ENCODE measurements at regions not wholly inside any gene's neighbourhood (a gene's known extent, or its start where the extent isn't known, plus 50 kb on each side); places are given as distances from the start of the nearest gene placed in this dataset.

- H3K27ac ChIP-seq (ENCODE audit: low read depth, low read length): no peak overlapping the region
- CTCF ChIA-PET (ENCODE audit: partially characterized antibody): no interaction called here
- DNase-seq: no peak
- Mint-ChIP-seq H3K36me3 (no peaks in the 10 kb centered on the region), H3K27me3 (no peaks in the 10 kb centered on the region), H3K4me3 (no peak overlapping the region), H3K4me1 (no peaks in the 10 kb centered on the region), H3K27ac (no peak overlapping the region), H3K9me3 (no peaks in the 10 kb centered on the region)
- POLR2A ChIA-PET (ENCODE audit: partially characterized antibody): no interaction called here
- no peaks in the 10 kb centered on the region for H3K4me1 ChIP-seq (ENCODE audit: insufficient read depth, low read length)
- H3K9me3 ChIP-seq (ENCODE audit: control insufficient read depth in 1 of 2, low read length in 2 of 2): no peaks in the 10 kb centered on the region
- no peaks in the 10 kb centered on the region for H3K36me3 ChIP-seq (ENCODE audit: insufficient read depth, low read length)
- intact Hi-C loops (cut with micrococcal nuclease): no loop called here
- no peaks in the 10 kb centered on the region for H3K27me3 ChIP-seq (ENCODE audit: insufficient read depth, low read length)
- H3K4me3 ChIP-seq (ENCODE audit: low read length in 2 of 2): no peak overlapping the region
These were observed 242.7 kb downstream of the SOX4 start for GRCh38 chr6:21836277-21836676.

- no peaks in the 10 kb centered on the region for H3K36me3 ChIP-seq (ENCODE audit: insufficient read depth, low read length)
- H3K36me3 Mint-ChIP-seq: no peaks in the 10 kb centered on the region
- CTCF ChIA-PET (ENCODE audit: partially characterized antibody): no interaction called here
- no peaks in the 10 kb centered on the region for H3K9me3 ChIP-seq (ENCODE audit: control insufficient read depth in 1 of 2, low read length in 2 of 2)
- no peak for DNase-seq
- no peaks in the 10 kb centered on the region for H3K4me1 ChIP-seq (ENCODE audit: insufficient read depth, low read length)
- H3K4me3 Mint-ChIP-seq: no peak overlapping the region
- H3K9me3 Mint-ChIP-seq: peaks cover 0 to 3% (median 0%) of the 10 kb centered on the region in 8 donors
- no peak overlapping the region for H3K27ac ChIP-seq (ENCODE audit: low read depth, low read length)
- H3K27ac Mint-ChIP-seq: no peak overlapping the region
- intact Hi-C loops (cut with micrococcal nuclease): no loop called here
- no peaks in the 10 kb centered on the region for H3K4me1 Mint-ChIP-seq
- H3K27me3 ChIP-seq (ENCODE audit: insufficient read depth, low read length): no peaks in the 10 kb centered on the region
- POLR2A ChIA-PET (ENCODE audit: partially characterized antibody): no interaction called here
- H3K27me3 Mint-ChIP-seq: no peaks in the 10 kb centered on the region
- no peak overlapping the region for H3K4me3 ChIP-seq (ENCODE audit: low read length in 2 of 2)
These were observed 243.3 kb downstream of the SOX4 start for GRCh38 chr6:21836772-21837425.

DNA sequence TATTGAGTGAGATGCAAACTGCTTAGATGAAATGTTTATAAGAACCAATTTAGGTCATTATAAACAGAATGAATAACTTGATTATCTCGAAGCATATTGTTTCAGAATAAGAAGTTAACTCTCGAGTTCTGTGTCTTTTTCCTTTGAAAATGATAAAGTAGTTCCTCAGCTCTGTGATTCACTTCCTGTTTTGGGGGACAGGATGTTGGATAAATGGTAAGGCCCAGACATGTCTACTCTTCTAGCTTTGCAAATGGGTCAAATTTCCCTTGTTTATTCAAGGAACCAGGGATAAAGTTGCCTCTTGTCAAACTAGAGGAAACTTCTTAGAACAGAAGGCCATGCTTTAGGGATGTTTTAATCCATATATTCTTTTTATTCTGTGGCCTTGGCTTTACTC is 246.9 kb downstream of the SOX4 start:
- no peaks in the 10 kb centered on the region for H3K4me1 Mint-ChIP-seq
- no peak overlapping the region for H3K27ac Mint-ChIP-seq
- no peak overlapping the region for H3K4me3 Mint-ChIP-seq
- H3K36me3 Mint-ChIP-seq: no peaks in the 10 kb centered on the region
- POLR2A ChIA-PET (ENCODE audit: partially characterized antibody): no interaction called here
- H3K9me3 Mint-ChIP-seq: peaks cover 0 to 3% (median 0%) of the 10 kb centered on the region in 8 donors
- Histone ChIP-seq H3K36me3 (ENCODE audit: insufficient read depth, low read length) (no peaks in the 10 kb centered on the region), H3K27ac (ENCODE audit: low read depth, low read length) (no peak overlapping the region), H3K4me1 (ENCODE audit: insufficient read depth, low read length) (no peaks in the 10 kb centered on the region), H3K4me3 (ENCODE audit: low read length in 2 of 2) (no peak overlapping the region), H3K27me3 (ENCODE audit: insufficient read depth, low read length) (no peaks in the 10 kb centered on the region), H3K9me3 (ENCODE audit: control insufficient read depth in 1 of 2, low read length in 2 of 2) (no peaks in the 10 kb centered on the region)
- H3K27me3 Mint-ChIP-seq: peaks cover 0 to 1% of the 10 kb centered on the region in 2 donors
- intact Hi-C loops (cut with micrococcal nuclease): no loop called here
- CTCF ChIA-PET (ENCODE audit: partially characterized antibody): no interaction called here
- DNase-seq: no peak

DNA sequence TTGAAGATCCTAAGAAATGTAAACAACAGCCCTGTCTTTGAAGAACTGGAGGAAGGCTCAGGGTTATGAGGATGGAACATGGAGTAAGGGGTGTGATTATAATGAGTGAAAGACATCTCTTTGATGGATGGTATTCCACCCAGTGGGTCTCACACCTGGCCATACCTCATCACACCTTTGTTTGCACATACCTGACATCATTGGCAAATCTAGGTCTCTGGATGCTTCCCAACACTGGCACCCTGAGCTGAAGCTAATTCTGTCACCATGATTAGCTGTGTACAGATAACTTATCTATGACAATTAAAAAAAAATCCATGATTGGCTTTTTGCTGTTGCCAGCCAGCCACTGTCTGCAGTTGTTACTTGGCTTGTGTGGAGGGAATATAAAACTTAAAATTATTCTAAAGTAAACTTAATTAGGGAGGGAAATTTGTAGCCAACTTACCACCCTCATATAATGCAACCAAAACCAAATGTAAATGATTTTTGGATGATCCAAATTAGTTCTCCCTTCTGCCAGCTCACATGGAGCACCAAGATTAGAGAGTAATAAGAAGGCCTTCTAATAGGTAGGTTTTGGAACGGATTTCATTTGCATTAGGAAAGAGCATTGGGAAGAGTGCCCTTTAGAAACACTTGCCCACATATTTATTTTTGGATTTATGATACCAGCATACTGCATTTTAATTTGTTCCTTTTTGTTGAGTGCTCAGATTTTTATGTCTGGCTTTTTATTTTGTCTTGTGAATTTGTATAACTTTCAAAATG is 249.5 kb downstream of the SOX4 start:
- no peak for DNase-seq
- Histone ChIP-seq H3K27ac (ENCODE audit: low read depth, low read length) (no peak overlapping the region), H3K4me3 (ENCODE audit: low read length in 2 of 2) (no peak overlapping the region), H3K36me3 (ENCODE audit: insufficient read depth, low read length) (no peaks in the 10 kb centered on the region), H3K27me3 (ENCODE audit: insufficient read depth, low read length) (no peaks in the 10 kb centered on the region), H3K9me3 (ENCODE audit: control insufficient read depth in 1 of 2, low read length in 2 of 2) (no peaks in the 10 kb centered on the region), H3K4me1 (ENCODE audit: insufficient read depth, low read length) (no peaks in the 10 kb centered on the region)
- ChIA-PET CTCF (ENCODE audit: partially characterized antibody) (no interaction called here), POLR2A (ENCODE audit: partially characterized antibody) (no interaction called here)
- H3K27ac Mint-ChIP-seq: no peak overlapping the region
- H3K27me3 Mint-ChIP-seq: peaks cover 0 to 1% of the 10 kb centered on the region in 2 donors
- H3K4me3 Mint-ChIP-seq: no peak overlapping the region
- H3K4me1 Mint-ChIP-seq: no peaks in the 10 kb centered on the region
- intact Hi-C loops (cut with micrococcal nuclease): no loop called here
- H3K36me3 Mint-ChIP-seq: no peaks in the 10 kb centered on the region
- H3K9me3 Mint-ChIP-seq: peaks cover 0 to 3% (median under 1%) of the 10 kb centered on the region in 8 donors

GRCh38 chr6:21844120-21844917 is 250.8 kb downstream of the SOX4 start:
- Mint-ChIP-seq H3K27me3 (peaks cover 1 to 4% of the 10 kb centered on the region in 2 donors), H3K4me1 (no peaks in the 10 kb centered on the region), H3K36me3 (no peaks in the 10 kb centered on the region), H3K9me3 (peaks cover 0 to 5% (median 1%) of the 10 kb centered on the region in 8 donors), H3K27ac (no peak overlapping the region), H3K4me3 (no peak overlapping the region)
- no peak for DNase-seq
- Histone ChIP-seq H3K4me3 (ENCODE audit: low read length in 2 of 2) (no peak overlapping the region), H3K27ac (ENCODE audit: low read depth, low read length) (no peak overlapping the region), H3K36me3 (ENCODE audit: insufficient read depth, low read length) (no peaks in the 10 kb centered on the region), H3K27me3 (ENCODE audit: insufficient read depth, low read length) (no peaks in the 10 kb centered on the region), H3K9me3 (ENCODE audit: control insufficient read depth in 1 of 2, low read length in 2 of 2) (no peaks in the 10 kb centered on the region), H3K4me1 (ENCODE audit: insufficient read depth, low read length) (no peaks in the 10 kb centered on the region)
- CTCF ChIA-PET (ENCODE audit: partially characterized antibody): no interaction called here
- intact Hi-C loops (cut with micrococcal nuclease): no loop called here
- POLR2A ChIA-PET (ENCODE audit: partially characterized antibody): no interaction called here

GRCh38 chr6:21845018-21845417 is 251.5 kb downstream of the SOX4 start:
- Mint-ChIP-seq H3K4me3 (no peak overlapping the region), H3K27ac (no peak overlapping the region), H3K9me3 (peaks cover 0 to 5% (median 1%) of the 10 kb centered on the region in 8 donors), H3K36me3 (no peaks in the 10 kb centered on the region), H3K4me1 (no peaks in the 10 kb centered on the region), H3K27me3 (peaks cover 1 to 4% of the 10 kb centered on the region in 2 donors)
- Histone ChIP-seq H3K36me3 (ENCODE audit: insufficient read depth, low read length) (no peaks in the 10 kb centered on the region), H3K4me1 (ENCODE audit: insufficient read depth, low read length) (no peaks in the 10 kb centered on the region), H3K27ac (ENCODE audit: low read depth, low read length) (no peak overlapping the region), H3K9me3 (ENCODE audit: control insufficient read depth in 1 of 2, low read length in 2 of 2) (no peaks in the 10 kb centered on the region), H3K27me3 (ENCODE audit: insufficient read depth, low read length) (no peaks in the 10 kb centered on the region), H3K4me3 (ENCODE audit: low read length in 2 of 2) (no peak overlapping the region)
- POLR2A ChIA-PET (ENCODE audit: partially characterized antibody): no interaction called here
- no peak for DNase-seq
- CTCF ChIA-PET (ENCODE audit: partially characterized antibody): no interaction called here
- intact Hi-C loops (cut with micrococcal nuclease): no loop called here

DNA sequence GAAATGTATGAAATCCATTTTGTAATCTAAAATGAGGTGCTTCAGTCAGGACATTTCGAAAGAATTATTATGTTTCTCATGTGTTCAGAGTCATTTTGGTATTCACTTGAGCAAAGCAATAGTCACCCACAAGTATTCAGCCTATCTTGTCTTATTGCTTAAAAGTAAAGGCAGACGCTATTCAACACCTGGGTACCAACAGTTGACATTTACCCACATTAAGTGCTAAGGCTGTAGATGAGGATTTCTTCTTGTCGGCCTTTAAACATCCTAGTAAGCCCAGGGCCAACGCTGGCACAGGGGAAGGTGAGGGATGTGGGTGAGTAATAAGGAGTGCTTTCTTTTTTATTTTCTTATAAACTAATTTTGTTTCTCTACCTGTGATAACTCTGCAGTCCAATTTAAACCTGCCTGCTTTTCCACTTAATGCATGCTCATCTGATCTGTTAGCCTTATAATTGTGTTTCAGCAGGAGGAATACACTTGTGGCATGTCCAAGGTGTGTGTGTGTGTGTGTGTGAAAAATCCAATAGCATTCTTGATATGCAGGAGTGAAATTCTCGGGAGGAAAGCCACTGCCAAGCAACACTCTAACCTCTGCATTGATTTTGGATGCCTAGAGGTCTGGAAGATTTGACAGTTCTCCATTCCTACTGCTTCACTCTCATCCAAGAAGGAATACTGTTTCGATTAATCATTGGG is 252.0 kb downstream of the SOX4 start:
- Histone ChIP-seq H3K27ac (ENCODE audit: low read depth, low read length) (no peak overlapping the region), H3K4me1 (ENCODE audit: insufficient read depth, low read length) (no peaks in the 10 kb centered on the region), H3K27me3 (ENCODE audit: insufficient read depth, low read length) (no peaks in the 10 kb centered on the region), H3K36me3 (ENCODE audit: insufficient read depth, low read length) (no peaks in the 10 kb centered on the region), H3K4me3 (ENCODE audit: low read length in 2 of 2) (no peak overlapping the region), H3K9me3 (ENCODE audit: control insufficient read depth in 1 of 2, low read length in 2 of 2) (no peaks in the 10 kb centered on the region)
- ChIA-PET CTCF (ENCODE audit: partially characterized antibody) (no interaction called here), POLR2A (ENCODE audit: partially characterized antibody) (no interaction called here)
- peaks cover 1 to 4% of the 10 kb centered on the region in 2 donors for H3K27me3 Mint-ChIP-seq
- DNase-seq: no peak
- no peaks in the 10 kb centered on the region for H3K4me1 Mint-ChIP-seq
- no peak overlapping the region for H3K27ac Mint-ChIP-seq
- H3K36me3 Mint-ChIP-seq: no peaks in the 10 kb centered on the region
- peaks cover 0 to 5% (median 1%) of the 10 kb centered on the region in 8 donors for H3K9me3 Mint-ChIP-seq
- no peak overlapping the region for H3K4me3 Mint-ChIP-seq
- intact Hi-C loops (cut with micrococcal nuclease): no loop called here
